ENCODE measurements at regions not wholly inside any gene's neighbourhood (a gene's known extent, or its start where the extent isn't known, plus 50 kb on each side); places are given as distances from the start of the nearest gene placed in this dataset.

DNA sequence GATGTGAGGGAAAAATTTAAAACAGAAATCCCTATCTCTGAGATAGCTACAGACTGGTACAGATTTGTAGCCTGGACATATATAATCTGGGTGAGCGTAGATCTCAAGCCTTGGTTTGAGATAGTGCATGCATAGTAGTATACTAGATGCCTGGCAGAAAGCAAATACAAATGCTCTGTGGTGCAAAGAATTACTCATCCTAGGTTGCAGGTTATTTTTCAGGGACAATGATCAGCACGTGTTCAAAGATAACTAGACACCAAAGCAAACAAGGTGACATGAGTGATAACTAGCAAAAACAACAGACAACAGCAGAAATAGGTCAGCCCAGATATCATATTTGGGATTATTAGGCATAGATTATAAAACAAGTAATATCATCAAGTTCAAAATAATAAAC is 292.5 kb downstream of the HLX start:
- TF ChIP-seq, protein P1, sequence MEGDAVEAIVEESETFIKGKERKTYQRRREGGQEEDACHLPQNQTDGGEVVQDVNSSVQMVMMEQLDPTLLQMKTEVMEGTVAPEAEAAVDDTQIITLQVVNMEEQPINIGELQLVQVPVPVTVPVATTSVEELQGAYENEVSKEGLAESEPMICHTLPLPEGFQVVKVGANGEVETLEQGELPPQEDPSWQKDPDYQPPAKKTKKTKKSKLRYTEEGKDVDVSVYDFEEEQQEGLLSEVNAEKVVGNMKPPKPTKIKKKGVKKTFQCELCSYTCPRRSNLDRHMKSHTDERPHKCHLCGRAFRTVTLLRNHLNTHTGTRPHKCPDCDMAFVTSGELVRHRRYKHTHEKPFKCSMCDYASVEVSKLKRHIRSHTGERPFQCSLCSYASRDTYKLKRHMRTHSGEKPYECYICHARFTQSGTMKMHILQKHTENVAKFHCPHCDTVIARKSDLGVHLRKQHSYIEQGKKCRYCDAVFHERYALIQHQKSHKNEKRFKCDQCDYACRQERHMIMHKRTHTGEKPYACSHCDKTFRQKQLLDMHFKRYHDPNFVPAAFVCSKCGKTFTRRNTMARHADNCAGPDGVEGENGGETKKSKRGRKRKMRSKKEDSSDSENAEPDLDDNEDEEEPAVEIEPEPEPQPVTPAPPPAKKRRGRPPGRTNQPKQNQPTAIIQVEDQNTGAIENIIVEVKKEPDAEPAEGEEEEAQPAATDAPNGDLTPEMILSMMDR (IDR thresholded peaks at IDR 0.05): no peak
- no peak for TF ChIP-seq POLR2A (IDR thresholded peaks at IDR 0.05)

Measured in thyroid gland (tissue), 4 donors.